ENCODE measurements at regions not wholly inside any gene's neighbourhood (a gene's known extent, or its start where the extent isn't known, plus 50 kb on each side); places are given as distances from the start of the nearest gene placed in this dataset.

DNA sequence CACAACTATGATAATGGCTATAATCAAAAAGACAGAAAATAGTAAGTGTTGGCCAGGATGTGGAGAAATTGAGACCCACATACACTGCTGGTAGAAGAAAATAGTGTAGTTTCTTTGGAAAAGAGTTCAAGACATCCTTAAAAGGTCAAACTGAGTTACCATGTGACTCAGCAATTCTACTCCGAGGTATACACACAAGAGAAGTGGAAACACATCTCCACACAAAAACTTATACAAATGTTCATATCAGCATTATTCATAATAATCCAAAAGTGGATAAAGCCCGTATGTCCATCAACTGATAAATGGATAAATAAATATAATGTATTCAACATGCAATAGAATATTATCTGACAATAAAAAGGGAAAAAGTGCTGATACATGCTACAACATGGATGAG lies 532.2 kb downstream of the NR2F1-AS1 start (continued):
- no peak for TF ChIP-seq NANOG (IDR thresholded peaks at IDR 0.05; ENCODE audit: borderline replicate concordance)
- no peak for TF ChIP-seq REST (IDR thresholded peaks at IDR 0.05; ENCODE audit: unreplicated experiment)
- TF ChIP-seq POLR2AphosphoS5 (IDR thresholded peaks at IDR 0.05; ENCODE audit: low read depth) = no peak
- TF ChIP-seq, protein P1, sequence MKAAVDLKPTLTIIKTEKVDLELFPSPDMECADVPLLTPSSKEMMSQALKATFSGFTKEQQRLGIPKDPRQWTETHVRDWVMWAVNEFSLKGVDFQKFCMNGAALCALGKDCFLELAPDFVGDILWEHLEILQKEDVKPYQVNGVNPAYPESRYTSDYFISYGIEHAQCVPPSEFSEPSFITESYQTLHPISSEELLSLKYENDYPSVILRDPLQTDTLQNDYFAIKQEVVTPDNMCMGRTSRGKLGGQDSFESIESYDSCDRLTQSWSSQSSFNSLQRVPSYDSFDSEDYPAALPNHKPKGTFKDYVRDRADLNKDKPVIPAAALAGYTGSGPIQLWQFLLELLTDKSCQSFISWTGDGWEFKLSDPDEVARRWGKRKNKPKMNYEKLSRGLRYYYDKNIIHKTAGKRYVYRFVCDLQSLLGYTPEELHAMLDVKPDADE (IDR thresholded peaks at IDR 0.05) = no peak
- no peak for TF ChIP-seq EZH2phosphoT487 (IDR thresholded peaks at IDR 0.05; ENCODE audit: unreplicated experiment)
- no peak for TF ChIP-seq JUNB (IDR thresholded peaks at IDR 0.05; ENCODE audit: unreplicated experiment)
- TF ChIP-seq CTCF (conservative IDR thresholded peaks at IDR 0.05; ENCODE audit: low read depth in 2 of 2) = no peak
- no peak for TF ChIP-seq CREB1 (CRISPR knock-in tag; IDR thresholded peaks at IDR 0.05; ENCODE audit: low read depth)
- TF ChIP-seq STAT1 (IDR thresholded peaks at IDR 0.05; ENCODE audit: unreplicated experiment) = no peak
- no peak for TF ChIP-seq ZNF331 (CRISPR knock-in tag; IDR thresholded peaks at IDR 0.05; ENCODE audit: low read depth)

- H3K27ac Mint-ChIP-seq = no peak overlapping the region
Observed at GRCh38 chr5:93044859-93045666, 536.0 kb downstream of the NR2F1-AS1 start.

More at GRCh38 chr5:93044859-93045666, 536.0 kb downstream of the NR2F1-AS1 start:
- Histone ChIP-seq H3K79me2 (replicated peaks; ENCODE audit: insufficient read depth) (no peaks in the 10 kb centered on the region), H2AFZ (no peak overlapping the region), H3K27me3 (ENCODE audit: insufficient read depth) (no peaks in the 10 kb centered on the region), H3K4me2 (no peak overlapping the region), H4K20me1 (replicated peaks; ENCODE audit: insufficient read depth) (no peaks in the 10 kb centered on the region), H3K4me3 (no peak overlapping the region), H3F3A (replicated peaks; ENCODE audit: low read depth) (no peaks in the 10 kb centered on the region), H3K9me2 (ENCODE audit: insufficient read depth) (no peaks in the 10 kb centered on the region), H3K4me1 (ENCODE audit: insufficient read depth) (no peaks in the 10 kb centered on the region), H3K36me3 (ENCODE audit: insufficient read depth) (no peaks in the 10 kb centered on the region), H3K27ac (ENCODE audit: low read depth) (no peak overlapping the region)
- Mint-ChIP-seq H3K36me3 (ENCODE audit: low read depth) (no peaks in the 10 kb centered on the region), H3K4me1 (peaks cover 5% of the 10 kb centered on the region; the same call in 2 of the 3 replicates), H3K4me3 (no peak overlapping the region), H3K9me3 (no peaks in the 10 kb centered on the region), H3K27me3 (ENCODE audit: insufficient read depth, low read depth, poor library complexity) (no peaks in the 10 kb centered on the region)
- DNase-seq (ENCODE audit: low spot score) (no peak), ATAC-seq (no peak)
- TF ChIP-seq, protein P1 (IDR thresholded peaks at IDR 0.05) = no peak
- no peak for TF ChIP-seq POLR2AphosphoS5 (IDR thresholded peaks at IDR 0.05; ENCODE audit: low read depth)

All from GM23338 (cell line).